DOHH2 (cell line): ENCODE measurements at regions not wholly inside any gene's neighbourhood (a gene's known extent, or its start where the extent isn't known, plus 50 kb on each side); places are given as distances from the start of the nearest gene placed in this dataset.

Source experiments
- EZH2phosphoT487 ChIP-seq: fragments of 200-600 bp; sonication (generic); IDR thresholded peaks from 2 replicates; pipeline ENCODE4 v1.6.1; 2017; ENCODE audit warnings: borderline replicate concordance, mild to moderate bottlenecking, antibody characterized with exemption, low read length, moderate library complexity, mixed read lengths
- TF ChIP-seq, protein P1 (sequence below): fragments of 200-600 bp; sonication (generic); IDR thresholded peaks from one replicate; pipeline ENCODE4 v1.5.1; 2014; ENCODE audit warnings: antibody characterized with exemption, mild to moderate bottlenecking, low read depth, low read length; ENCODE audit not compliant: poor library complexity, severe bottlenecking

DNA sequence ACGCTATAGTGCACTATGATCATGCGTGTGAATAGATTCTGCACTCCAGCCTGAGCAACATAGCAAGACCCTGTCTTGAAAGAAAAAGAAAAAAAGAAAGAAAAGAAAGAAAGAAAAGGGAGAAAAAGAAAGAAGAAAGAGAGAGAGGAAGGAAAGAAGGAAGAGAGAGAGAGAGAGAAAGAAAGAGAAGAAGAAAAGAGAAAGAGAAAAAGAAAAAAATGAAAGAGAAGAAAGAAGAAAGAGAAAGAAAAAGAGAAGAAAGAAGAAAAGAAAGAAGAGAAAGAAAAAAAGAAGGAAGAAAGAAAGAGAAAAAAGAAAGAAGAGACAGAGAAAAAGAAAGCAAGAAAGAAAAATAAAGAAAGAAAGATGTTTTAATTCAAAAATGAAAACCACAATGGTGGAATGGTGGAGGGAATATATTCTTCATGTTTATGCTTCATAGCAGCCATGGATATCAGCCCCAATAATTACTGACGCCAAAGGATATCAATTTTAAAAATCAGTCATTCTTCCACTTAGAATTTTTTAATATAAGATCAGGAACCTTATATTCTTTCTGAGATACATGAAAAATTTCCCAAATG lies 168.7 kb upstream of the TBCA start:
- TF ChIP-seq, protein P1, sequence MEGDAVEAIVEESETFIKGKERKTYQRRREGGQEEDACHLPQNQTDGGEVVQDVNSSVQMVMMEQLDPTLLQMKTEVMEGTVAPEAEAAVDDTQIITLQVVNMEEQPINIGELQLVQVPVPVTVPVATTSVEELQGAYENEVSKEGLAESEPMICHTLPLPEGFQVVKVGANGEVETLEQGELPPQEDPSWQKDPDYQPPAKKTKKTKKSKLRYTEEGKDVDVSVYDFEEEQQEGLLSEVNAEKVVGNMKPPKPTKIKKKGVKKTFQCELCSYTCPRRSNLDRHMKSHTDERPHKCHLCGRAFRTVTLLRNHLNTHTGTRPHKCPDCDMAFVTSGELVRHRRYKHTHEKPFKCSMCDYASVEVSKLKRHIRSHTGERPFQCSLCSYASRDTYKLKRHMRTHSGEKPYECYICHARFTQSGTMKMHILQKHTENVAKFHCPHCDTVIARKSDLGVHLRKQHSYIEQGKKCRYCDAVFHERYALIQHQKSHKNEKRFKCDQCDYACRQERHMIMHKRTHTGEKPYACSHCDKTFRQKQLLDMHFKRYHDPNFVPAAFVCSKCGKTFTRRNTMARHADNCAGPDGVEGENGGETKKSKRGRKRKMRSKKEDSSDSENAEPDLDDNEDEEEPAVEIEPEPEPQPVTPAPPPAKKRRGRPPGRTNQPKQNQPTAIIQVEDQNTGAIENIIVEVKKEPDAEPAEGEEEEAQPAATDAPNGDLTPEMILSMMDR, result no peak
- TF ChIP-seq EZH2phosphoT487, result no peak
